ENCODE measurements at regions not wholly inside any gene's neighbourhood (a gene's known extent, or its start where the extent isn't known, plus 50 kb on each side); places are given as distances from the start of the nearest gene placed in this dataset.

DNA sequence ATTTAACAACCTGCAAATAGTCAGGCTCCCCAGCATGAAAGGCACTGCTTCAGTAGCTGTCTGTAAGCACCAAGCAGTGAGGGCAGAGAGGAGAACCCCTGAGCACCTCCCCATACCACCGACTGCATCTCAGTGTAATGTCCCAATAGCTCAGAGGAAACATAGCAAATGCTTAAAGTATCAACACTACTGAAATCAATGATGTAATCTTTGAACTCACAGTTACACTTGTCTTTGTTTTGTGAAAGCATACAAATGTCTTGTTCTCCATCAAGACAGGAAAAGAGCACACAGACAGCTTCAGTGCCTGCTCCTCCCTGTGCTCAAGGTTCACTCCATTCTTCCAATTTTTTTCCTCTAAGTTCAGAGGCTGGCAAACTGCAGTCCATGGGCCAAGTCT lies 94.7 kb downstream of the IRS2 start:
- ATAC-seq, result no peak

DNA sequence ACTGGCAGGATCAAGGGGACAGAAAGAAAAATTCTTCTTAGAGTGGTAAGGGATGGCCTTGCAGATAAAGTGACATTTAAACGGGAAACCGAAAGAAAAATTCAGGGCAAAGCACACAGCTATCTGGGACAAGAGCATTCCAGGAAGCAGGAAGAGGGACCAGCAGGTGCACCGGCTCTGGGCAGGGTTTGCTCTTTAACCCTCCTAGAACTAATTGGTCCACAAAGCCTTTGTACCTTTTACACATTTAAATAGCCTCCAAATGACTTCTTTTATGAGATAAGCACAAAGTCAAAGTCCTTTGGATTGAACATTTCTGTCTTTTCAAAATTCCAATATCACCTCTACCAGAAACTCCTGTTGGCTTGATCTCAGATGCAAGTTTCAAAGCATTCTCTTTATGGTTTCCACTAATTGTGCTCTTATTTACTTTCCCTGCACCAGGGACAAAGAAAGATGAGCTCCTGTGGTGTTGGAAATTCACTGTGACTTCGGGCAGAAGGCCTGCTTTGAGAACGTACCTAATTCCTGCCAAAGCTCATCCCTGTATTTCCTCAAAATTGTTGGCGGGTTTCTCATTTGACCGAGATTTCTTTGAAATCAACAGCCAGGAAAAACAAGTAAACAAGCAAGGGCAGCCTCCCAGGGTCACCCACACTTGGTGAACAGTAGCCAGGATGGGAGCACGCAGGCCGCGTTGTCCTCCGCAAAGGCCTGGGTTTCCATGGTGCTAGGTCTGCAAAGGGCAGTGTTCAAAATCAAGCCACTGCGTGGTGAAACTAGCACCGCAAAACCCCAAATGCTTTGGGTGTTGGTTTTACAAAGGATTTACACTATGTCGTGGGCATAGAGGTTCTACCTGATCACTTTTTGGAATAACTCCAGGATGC lies 98.6 kb downstream of the IRS2 start:
- no peak for TF ChIP-seq ZNF565 (CRISPR knock-in tag; conservative IDR thresholded peaks at IDR 0.05; ENCODE audit: low read depth)
- TF ChIP-seq, protein P1, sequence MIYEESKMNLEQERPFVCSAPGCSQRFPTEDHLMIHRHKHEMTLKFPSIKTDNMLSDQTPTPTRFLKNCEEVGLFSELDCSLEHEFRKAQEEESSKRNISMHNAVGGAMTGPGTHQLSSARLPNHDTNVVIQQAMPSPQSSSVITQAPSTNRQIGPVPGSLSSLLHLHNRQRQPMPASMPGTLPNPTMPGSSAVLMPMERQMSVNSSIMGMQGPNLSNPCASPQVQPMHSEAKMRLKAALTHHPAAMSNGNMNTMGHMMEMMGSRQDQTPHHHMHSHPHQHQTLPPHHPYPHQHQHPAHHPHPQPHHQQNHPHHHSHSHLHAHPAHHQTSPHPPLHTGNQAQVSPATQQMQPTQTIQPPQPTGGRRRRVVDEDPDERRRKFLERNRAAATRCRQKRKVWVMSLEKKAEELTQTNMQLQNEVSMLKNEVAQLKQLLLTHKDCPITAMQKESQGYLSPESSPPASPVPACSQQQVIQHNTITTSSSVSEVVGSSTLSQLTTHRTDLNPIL (CRISPR knock-in tag; IDR thresholded peaks at IDR 0.05; ENCODE audit: low read depth), result no peak
- TF ChIP-seq ZC3H10 (CRISPR knock-in tag; IDR thresholded peaks at IDR 0.05), result no peak
- no peak for TF ChIP-seq CSDC2 (CRISPR knock-in tag; IDR thresholded peaks at IDR 0.05)
- no peak for TF ChIP-seq RARB (CRISPR knock-in tag; IDR thresholded peaks at IDR 0.05)
- TF ChIP-seq BACH2 (CRISPR knock-in tag; IDR thresholded peaks at IDR 0.05; ENCODE audit: borderline replicate concordance), result no peak
- no peak for TF ChIP-seq ARNTL (CRISPR knock-in tag; IDR thresholded peaks at IDR 0.05; ENCODE audit: borderline replicate concordance, low read depth)
- TF ChIP-seq ZNF70 (CRISPR knock-in tag; IDR thresholded peaks at IDR 0.05), result no peak
- TF ChIP-seq, protein P2, sequence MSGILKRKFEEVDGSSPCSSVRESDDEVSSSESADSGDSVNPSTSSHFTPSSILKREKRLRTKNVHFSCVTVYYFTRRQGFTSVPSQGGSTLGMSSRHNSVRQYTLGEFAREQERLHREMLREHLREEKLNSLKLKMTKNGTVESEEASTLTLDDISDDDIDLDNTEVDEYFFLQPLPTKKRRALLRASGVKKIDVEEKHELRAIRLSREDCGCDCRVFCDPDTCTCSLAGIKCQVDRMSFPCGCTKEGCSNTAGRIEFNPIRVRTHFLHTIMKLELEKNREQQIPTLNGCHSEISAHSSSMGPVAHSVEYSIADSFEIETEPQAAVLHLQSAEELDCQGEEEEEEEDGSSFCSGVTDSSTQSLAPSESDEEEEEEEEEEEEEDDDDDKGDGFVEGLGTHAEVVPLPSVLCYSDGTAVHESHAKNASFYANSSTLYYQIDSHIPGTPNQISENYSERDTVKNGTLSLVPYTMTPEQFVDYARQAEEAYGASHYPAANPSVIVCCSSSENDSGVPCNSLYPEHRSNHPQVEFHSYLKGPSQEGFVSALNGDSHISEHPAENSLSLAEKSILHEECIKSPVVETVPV (CRISPR knock-in tag; IDR thresholded peaks at IDR 0.05), result no peak
- TF ChIP-seq ZFP3 (CRISPR knock-in tag; IDR thresholded peaks at IDR 0.05), result no peak
- TF ChIP-seq GLIS3 (CRISPR knock-in tag; IDR thresholded peaks at IDR 0.05), result no peak
- TF ChIP-seq ZNF8 (CRISPR knock-in tag; IDR thresholded peaks at IDR 0.05), result no peak
- TF ChIP-seq SNAI2 (CRISPR knock-in tag; IDR thresholded peaks at IDR 0.05), result no peak
- TF ChIP-seq, protein P3, sequence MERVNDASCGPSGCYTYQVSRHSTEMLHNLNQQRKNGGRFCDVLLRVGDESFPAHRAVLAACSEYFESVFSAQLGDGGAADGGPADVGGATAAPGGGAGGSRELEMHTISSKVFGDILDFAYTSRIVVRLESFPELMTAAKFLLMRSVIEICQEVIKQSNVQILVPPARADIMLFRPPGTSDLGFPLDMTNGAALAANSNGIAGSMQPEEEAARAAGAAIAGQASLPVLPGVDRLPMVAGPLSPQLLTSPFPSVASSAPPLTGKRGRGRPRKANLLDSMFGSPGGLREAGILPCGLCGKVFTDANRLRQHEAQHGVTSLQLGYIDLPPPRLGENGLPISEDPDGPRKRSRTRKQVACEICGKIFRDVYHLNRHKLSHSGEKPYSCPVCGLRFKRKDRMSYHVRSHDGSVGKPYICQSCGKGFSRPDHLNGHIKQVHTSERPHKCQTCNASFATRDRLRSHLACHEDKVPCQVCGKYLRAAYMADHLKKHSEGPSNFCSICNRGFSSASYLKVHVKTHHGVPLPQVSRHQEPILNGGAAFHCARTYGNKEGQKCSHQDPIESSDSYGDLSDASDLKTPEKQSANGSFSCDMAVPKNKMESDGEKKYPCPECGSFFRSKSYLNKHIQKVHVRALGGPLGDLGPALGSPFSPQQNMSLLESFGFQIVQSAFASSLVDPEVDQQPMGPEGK (CRISPR knock-in tag; IDR thresholded peaks at IDR 0.05; ENCODE audit: borderline replicate concordance), result no peak
- TF ChIP-seq TOX (CRISPR knock-in tag; IDR thresholded peaks at IDR 0.05; ENCODE audit: borderline replicate concordance), result no peak
- ATAC-seq, result no peak

More for the DNA sequence above, 94.7 kb downstream of the IRS2 start:
- TF ChIP-seq PPARA (CRISPR knock-in tag; IDR thresholded peaks at IDR 0.05; ENCODE audit: borderline replicate concordance) (no peak), ZNF70 (CRISPR knock-in tag; IDR thresholded peaks at IDR 0.05) (no peak), ZNF565 (CRISPR knock-in tag; conservative IDR thresholded peaks at IDR 0.05; ENCODE audit: low read depth) (no peak), TOX (CRISPR knock-in tag; IDR thresholded peaks at IDR 0.05; ENCODE audit: borderline replicate concordance) (no peak)
- TF ChIP-seq, protein P4, sequence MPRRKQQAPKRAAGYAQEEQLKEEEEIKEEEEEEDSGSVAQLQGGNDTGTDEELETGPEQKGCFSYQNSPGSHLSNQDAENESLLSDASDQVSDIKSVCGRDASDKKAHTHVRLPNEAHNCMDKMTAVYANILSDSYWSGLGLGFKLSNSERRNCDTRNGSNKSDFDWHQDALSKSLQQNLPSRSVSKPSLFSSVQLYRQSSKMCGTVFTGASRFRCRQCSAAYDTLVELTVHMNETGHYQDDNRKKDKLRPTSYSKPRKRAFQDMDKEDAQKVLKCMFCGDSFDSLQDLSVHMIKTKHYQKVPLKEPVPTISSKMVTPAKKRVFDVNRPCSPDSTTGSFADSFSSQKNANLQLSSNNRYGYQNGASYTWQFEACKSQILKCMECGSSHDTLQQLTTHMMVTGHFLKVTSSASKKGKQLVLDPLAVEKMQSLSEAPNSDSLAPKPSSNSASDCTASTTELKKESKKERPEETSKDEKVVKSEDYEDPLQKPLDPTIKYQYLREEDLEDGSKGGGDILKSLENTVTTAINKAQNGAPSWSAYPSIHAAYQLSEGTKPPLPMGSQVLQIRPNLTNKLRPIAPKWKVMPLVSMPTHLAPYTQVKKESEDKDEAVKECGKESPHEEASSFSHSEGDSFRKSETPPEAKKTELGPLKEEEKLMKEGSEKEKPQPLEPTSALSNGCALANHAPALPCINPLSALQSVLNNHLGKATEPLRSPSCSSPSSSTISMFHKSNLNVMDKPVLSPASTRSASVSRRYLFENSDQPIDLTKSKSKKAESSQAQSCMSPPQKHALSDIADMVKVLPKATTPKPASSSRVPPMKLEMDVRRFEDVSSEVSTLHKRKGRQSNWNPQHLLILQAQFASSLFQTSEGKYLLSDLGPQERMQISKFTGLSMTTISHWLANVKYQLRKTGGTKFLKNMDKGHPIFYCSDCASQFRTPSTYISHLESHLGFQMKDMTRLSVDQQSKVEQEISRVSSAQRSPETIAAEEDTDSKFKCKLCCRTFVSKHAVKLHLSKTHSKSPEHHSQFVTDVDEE (CRISPR knock-in tag; IDR thresholded peaks at IDR 0.05), result no peak
- TF ChIP-seq, protein P1 (CRISPR knock-in tag; IDR thresholded peaks at IDR 0.05; ENCODE audit: low read depth), result no peak
- TF ChIP-seq, protein P3 (CRISPR knock-in tag; IDR thresholded peaks at IDR 0.05; ENCODE audit: borderline replicate concordance), result no peak
